ENCODE measurements at regions not wholly inside any gene's neighbourhood (a gene's known extent, or its start where the extent isn't known, plus 50 kb on each side); places are given as distances from the start of the nearest gene placed in this dataset.
A peak's percentile ranks its signal among the peaks of the same experiment; 100 is the strongest.

- DNase-seq (ENCODE audit: low read depth) = peak; percentile 4
- no peak overlapping the region for H3K4me3 ChIP-seq (ENCODE audit: control insufficient read depth, low read depth, low read length)
- TF ChIP-seq, protein P1, sequence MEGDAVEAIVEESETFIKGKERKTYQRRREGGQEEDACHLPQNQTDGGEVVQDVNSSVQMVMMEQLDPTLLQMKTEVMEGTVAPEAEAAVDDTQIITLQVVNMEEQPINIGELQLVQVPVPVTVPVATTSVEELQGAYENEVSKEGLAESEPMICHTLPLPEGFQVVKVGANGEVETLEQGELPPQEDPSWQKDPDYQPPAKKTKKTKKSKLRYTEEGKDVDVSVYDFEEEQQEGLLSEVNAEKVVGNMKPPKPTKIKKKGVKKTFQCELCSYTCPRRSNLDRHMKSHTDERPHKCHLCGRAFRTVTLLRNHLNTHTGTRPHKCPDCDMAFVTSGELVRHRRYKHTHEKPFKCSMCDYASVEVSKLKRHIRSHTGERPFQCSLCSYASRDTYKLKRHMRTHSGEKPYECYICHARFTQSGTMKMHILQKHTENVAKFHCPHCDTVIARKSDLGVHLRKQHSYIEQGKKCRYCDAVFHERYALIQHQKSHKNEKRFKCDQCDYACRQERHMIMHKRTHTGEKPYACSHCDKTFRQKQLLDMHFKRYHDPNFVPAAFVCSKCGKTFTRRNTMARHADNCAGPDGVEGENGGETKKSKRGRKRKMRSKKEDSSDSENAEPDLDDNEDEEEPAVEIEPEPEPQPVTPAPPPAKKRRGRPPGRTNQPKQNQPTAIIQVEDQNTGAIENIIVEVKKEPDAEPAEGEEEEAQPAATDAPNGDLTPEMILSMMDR (conservative IDR thresholded peaks at IDR 0.05; ENCODE audit: control insufficient read depth, insufficient read depth, low read depth, low read length) = no peak
These were observed 59.9 kb downstream of the GPR65 start for GRCh38 chr14:88064841-88065240.

GRCh38 chr14:88069677-88070076, 64.7 kb downstream of the GPR65 start:
- no peak for DNase-seq (ENCODE audit: low read depth)
- TF ChIP-seq, protein P1 (conservative IDR thresholded peaks at IDR 0.05; ENCODE audit: control insufficient read depth, insufficient read depth, low read depth, low read length) = no peak

GRCh38 chr14:88075269-88075981, 70.5 kb downstream of the GPR65 start:
- TF ChIP-seq, protein P1 (conservative IDR thresholded peaks at IDR 0.05; ENCODE audit: control insufficient read depth, insufficient read depth, low read depth, low read length) = no peak
- DNase-seq (ENCODE audit: low read depth) = no peak
- no peak overlapping the region for H3K4me3 ChIP-seq (ENCODE audit: control insufficient read depth, low read depth, low read length)

More at GRCh38 chr14:88069677-88070076, 64.7 kb downstream of the GPR65 start:
- H3K4me3 ChIP-seq (ENCODE audit: control insufficient read depth, low read depth, low read length) = no peak overlapping the region

DNA sequence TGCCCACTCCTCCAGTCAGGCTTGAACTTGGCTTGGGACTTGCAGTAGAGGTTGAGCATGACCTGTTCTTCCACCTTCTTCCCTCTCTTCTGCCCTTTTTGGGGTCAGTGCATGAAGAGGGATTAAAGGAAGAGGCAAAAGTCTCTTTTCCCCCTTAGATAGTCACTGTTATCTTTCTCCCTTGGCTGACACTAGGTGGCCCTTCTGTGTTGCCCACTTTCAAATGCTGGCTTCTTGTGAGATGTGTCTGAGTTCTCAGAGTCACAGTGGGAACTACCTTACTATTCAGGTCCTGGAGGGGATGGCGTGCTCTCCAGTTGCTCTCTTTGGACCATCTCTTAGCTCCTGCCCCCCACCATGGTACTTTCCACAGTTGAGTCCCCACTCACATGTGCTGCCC, 73.6 kb downstream of the GPR65 start:
- no peak overlapping the region for H3K4me3 ChIP-seq (ENCODE audit: control insufficient read depth, low read depth, low read length)
- DNase-seq (ENCODE audit: low read depth) = no peak
- TF ChIP-seq, protein P1 (conservative IDR thresholded peaks at IDR 0.05; ENCODE audit: control insufficient read depth, insufficient read depth, low read depth, low read length) = no peak

DNA sequence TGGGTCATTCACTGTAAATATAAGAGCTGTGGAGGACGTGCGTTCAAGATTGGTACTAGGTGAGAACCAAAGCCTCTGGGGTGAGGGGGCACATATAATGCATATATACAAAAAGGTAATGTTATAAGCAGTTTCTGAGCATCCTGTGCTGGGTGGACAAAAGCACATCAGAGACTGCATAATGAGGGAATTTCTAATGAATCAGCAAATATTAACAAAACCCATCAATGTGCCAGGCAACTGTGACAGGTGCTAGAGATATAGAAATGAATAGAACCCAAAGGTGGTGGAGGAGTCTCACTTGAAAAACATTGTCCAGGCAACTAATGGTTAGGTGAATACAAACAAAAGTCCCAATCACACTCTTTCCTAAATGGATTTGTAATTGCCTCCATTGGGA, 74.7 kb downstream of the GPR65 start:
- H3K4me3 ChIP-seq (ENCODE audit: control insufficient read depth, low read depth, low read length) = no peak overlapping the region
- TF ChIP-seq, protein P1 (conservative IDR thresholded peaks at IDR 0.05; ENCODE audit: control insufficient read depth, insufficient read depth, low read depth, low read length) = no peak
- DNase-seq (ENCODE audit: low read depth) = no peak

DNA sequence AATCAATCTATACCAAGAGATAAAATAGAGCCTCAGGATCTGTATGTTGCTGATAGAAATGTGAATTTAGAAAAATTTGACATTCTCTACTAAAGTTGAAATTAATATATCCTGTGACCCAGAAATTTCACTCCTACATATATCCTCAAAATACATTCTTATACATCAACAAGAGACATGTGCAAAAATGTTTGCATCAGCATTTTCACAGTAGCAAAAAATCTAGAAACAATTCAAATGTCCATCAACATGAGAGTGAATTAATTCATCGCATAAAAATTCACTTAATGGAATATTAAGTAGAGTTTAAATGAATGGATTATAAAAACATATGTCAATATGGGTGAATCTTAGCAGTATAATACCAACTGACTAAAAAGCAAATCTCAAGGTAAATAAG, 80.8 kb downstream of the GPR65 start:
- no peak for DNase-seq (ENCODE audit: low read depth)
- no peak overlapping the region for H3K4me3 ChIP-seq (ENCODE audit: control insufficient read depth, low read depth, low read length)
- TF ChIP-seq, protein P1 (conservative IDR thresholded peaks at IDR 0.05; ENCODE audit: control insufficient read depth, insufficient read depth, low read depth, low read length) = no peak
